PC-9 (cell line): ENCODE measurements at regions not wholly inside any gene's neighbourhood (a gene's known extent, or its start where the extent isn't known, plus 50 kb on each side); places are given as distances from the start of the nearest gene placed in this dataset.

Experiments used
- CTCF ChIP-seq: fragments of 200-600 bp; sonication (generic); conservative IDR thresholded peaks from 2 replicates; pipeline ENCODE4 v1.6.1; 2017; ENCODE audit warnings: mixed run types, antibody characterized with exemption, mild to moderate bottlenecking, moderate library complexity
- EZH2 ChIP-seq: fragments of 200-600 bp; sonication (generic); IDR thresholded peaks from 2 replicates; pipeline ENCODE4 v1.8.0; 2017; ENCODE audit warnings: antibody characterized with exemption, low read depth

DNA sequence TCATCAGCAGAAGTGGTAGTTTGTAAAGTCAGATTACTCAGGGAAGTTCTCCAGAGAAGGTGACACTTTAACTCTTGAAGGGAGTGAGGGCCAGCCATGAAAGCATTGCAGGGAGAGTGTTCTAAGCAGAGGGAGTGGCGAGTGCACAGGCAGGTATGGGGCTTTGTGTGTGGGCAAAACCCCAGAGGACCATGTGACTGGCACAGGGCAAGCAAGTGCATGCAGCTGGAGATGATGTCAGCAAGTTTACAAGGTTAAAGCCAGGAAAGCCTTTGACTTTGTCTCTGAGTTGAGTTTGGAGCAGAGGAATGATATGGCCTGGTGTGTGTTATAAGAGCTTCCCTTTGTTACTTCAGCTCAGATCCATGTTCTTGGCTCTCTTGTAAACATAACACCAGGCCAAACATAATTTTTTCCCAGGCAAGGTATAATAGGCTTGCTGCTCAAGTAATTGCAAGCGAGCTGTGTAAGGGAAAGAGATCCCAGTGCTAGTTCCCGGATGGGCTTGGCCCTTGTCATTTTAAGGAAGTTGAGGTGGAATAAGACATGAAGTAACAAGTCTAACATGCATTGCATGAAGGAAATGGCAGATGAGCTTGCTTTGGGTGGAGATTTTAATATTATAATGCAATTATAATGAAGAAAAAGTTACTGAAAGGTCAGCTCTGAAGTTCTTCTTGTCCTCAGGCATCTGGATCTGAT, 341.1 kb upstream of the LRRC3B start:
- no peak for TF ChIP-seq CTCF
- no peak for TF ChIP-seq EZH2
